ENCODE measurements at regions not wholly inside any gene's neighbourhood (a gene's known extent, or its start where the extent isn't known, plus 50 kb on each side); places are given as distances from the start of the nearest gene placed in this dataset.

GRCh38 chr4:54976682-54977081 is 148.7 kb downstream of the KDR start:
- no peaks in the 10 kb centered on the region for H3K9me3 Mint-ChIP-seq (ENCODE audit: unreplicated experiment)
- no peak overlapping the region for H3K4me3 Mint-ChIP-seq (ENCODE audit: unreplicated experiment)
- no peak for TF ChIP-seq CTCF (IDR thresholded peaks at IDR 0.05; ENCODE audit: unreplicated experiment)
- H3K4me1 Mint-ChIP-seq (ENCODE audit: unreplicated experiment), result peaks cover 7% of the 10 kb centered on the region
- H3K36me3 Mint-ChIP-seq (ENCODE audit: low read depth, unreplicated experiment), result no peaks in the 10 kb centered on the region
- DNase-seq (ENCODE audit: low spot score), result peak; percentile 15
- H3K27me3 Mint-ChIP-seq (ENCODE audit: unreplicated experiment), result peaks cover 4% of the 10 kb centered on the region
- no peak overlapping the region for H3K27ac Mint-ChIP-seq (ENCODE audit: unreplicated experiment)

- DNase-seq (ENCODE audit: low spot score), result no peak
- H3K9me3 Mint-ChIP-seq (ENCODE audit: unreplicated experiment), result no peaks in the 10 kb centered on the region
- H3K27me3 Mint-ChIP-seq (ENCODE audit: unreplicated experiment), result peaks cover 4% of the 10 kb centered on the region
- TF ChIP-seq CTCF (IDR thresholded peaks at IDR 0.05; ENCODE audit: unreplicated experiment), result no peak
- no peak overlapping the region for H3K4me3 Mint-ChIP-seq (ENCODE audit: unreplicated experiment)
- H3K4me1 Mint-ChIP-seq (ENCODE audit: unreplicated experiment), result peaks cover 7% of the 10 kb centered on the region
- H3K27ac Mint-ChIP-seq (ENCODE audit: unreplicated experiment), result no peak overlapping the region
- H3K36me3 Mint-ChIP-seq (ENCODE audit: low read depth, unreplicated experiment), result no peaks in the 10 kb centered on the region
These were observed 149.4 kb downstream of the KDR start for GRCh38 chr4:54976031-54976430.

GRCh38 chr4:54973784-54974183 is 151.6 kb downstream of the KDR start:
- H3K4me1 Mint-ChIP-seq (ENCODE audit: unreplicated experiment), result peaks cover 7% of the 10 kb centered on the region
- no peak overlapping the region for H3K27ac Mint-ChIP-seq (ENCODE audit: unreplicated experiment)
- H3K27me3 Mint-ChIP-seq (ENCODE audit: unreplicated experiment), result peaks cover 1% of the 10 kb centered on the region
- no peaks in the 10 kb centered on the region for H3K9me3 Mint-ChIP-seq (ENCODE audit: unreplicated experiment)
- no peaks in the 10 kb centered on the region for H3K36me3 Mint-ChIP-seq (ENCODE audit: low read depth, unreplicated experiment)
- TF ChIP-seq CTCF (IDR thresholded peaks at IDR 0.05; ENCODE audit: unreplicated experiment), result no peak
- no peak for DNase-seq (ENCODE audit: low spot score)
- no peak overlapping the region for H3K4me3 Mint-ChIP-seq (ENCODE audit: unreplicated experiment)

- Mint-ChIP-seq H3K27ac (ENCODE audit: unreplicated experiment) (no peak overlapping the region), H3K4me1 (ENCODE audit: unreplicated experiment) (peaks cover 3% of the 10 kb centered on the region), H3K4me3 (ENCODE audit: unreplicated experiment) (no peak overlapping the region), H3K36me3 (ENCODE audit: low read depth, unreplicated experiment) (no peaks in the 10 kb centered on the region), H3K27me3 (ENCODE audit: unreplicated experiment) (peaks cover 1% of the 10 kb centered on the region), H3K9me3 (ENCODE audit: unreplicated experiment) (no peaks in the 10 kb centered on the region)
- TF ChIP-seq CTCF (IDR thresholded peaks at IDR 0.05; ENCODE audit: unreplicated experiment), result peak; percentile 94
- peak; percentile 38 for DNase-seq (ENCODE audit: low spot score)
These were observed 153.9 kb downstream of the KDR start for GRCh38 chr4:54971474-54971950.

GRCh38 chr4:54967289-54967688 is 158.1 kb downstream of the KDR start:
- no peak for TF ChIP-seq CTCF (IDR thresholded peaks at IDR 0.05; ENCODE audit: unreplicated experiment)
- Mint-ChIP-seq H3K27me3 (ENCODE audit: unreplicated experiment) (no peaks in the 10 kb centered on the region), H3K27ac (ENCODE audit: unreplicated experiment) (no peak overlapping the region)

More at GRCh38 chr4:54967289-54967688, 158.1 kb downstream of the KDR start:
- no peaks in the 10 kb centered on the region for H3K36me3 Mint-ChIP-seq (ENCODE audit: low read depth, unreplicated experiment)
- no peak for DNase-seq (ENCODE audit: low spot score)
- no peak overlapping the region for H3K4me3 Mint-ChIP-seq (ENCODE audit: unreplicated experiment)
- H3K4me1 Mint-ChIP-seq (ENCODE audit: unreplicated experiment), result peaks cover 12% of the 10 kb centered on the region
- no peaks in the 10 kb centered on the region for H3K9me3 Mint-ChIP-seq (ENCODE audit: unreplicated experiment)

Measured in endothelial cell (in vitro differentiated cells).